Colonic mucosa (tissue), 4 donors: ENCODE measurements at regions not wholly inside any gene's neighbourhood (a gene's known extent, or its start where the extent isn't known, plus 50 kb on each side); places are given as distances from the start of the nearest gene placed in this dataset.

Source experiments
- DNase-seq: peaks from one replicate; pipeline ENCODE4 v3.0.0-alpha.2; 2020
- H3K27ac ChIP-seq: fragments of 200-600 bp; one replicate; pipeline ENCODE4 v1.8.0; 2021
- H3K27me3 ChIP-seq: fragments of 200-600 bp; one replicate; pipeline ENCODE4 v1.8.0; 2021
- H3K36me3 ChIP-seq: fragments of 200-600 bp; one replicate; pipeline ENCODE4 v1.8.0; 2021
- H3K4me1 ChIP-seq: fragments of 200-600 bp; one replicate; pipeline ENCODE4 v1.8.0; 2021; ENCODE audit warnings: mild to moderate bottlenecking
- H3K4me3 ChIP-seq: fragments of 200-600 bp; one replicate; pipeline ENCODE4 v1.8.0; 2021
- H3K9ac ChIP-seq, 2 donors: one replicate each; pipeline ENCODE4 v1.7.0; 2013; ENCODE audit warnings: control low read depth in 2 of 2, low read depth in 2 of 2, low read length in 2 of 2
- H3K9me3 ChIP-seq: fragments of 200-600 bp; one replicate; pipeline ENCODE4 v1.8.0; 2021
- CTCF ChIP-seq: fragments of 200-600 bp; IDR thresholded peaks from one replicate; pipeline ENCODE4 v1.8.0; 2022; ENCODE audit warnings: antibody characterized with exemption, mild to moderate bottlenecking
- intact Hi-C: fragments of 100-400 bp; cut with DNase I; formaldehyde crosslinking; loops from one replicate; pipeline ENCODE4 v1.14.1; 2022
- donor health status: healthy.
- donor health status: DM: no; HTN: no; CAD: no.
- donor health status: DM: no; HTN: no; CAD: no.

GRCh38 chr1:177701654-177702353 lies 268.1 kb downstream of the SEC16B start:
- intact Hi-C loops, result no loop called here
- no peaks in the 10 kb centered on the region for H3K9me3 ChIP-seq
- no peaks in the 10 kb centered on the region for H3K4me1 ChIP-seq
- H3K9ac ChIP-seq, result no peak overlapping the region
- H3K27me3 ChIP-seq, result no peaks in the 10 kb centered on the region
- no peak for DNase-seq
- TF ChIP-seq CTCF, result no peak
- H3K27ac ChIP-seq, result no peak overlapping the region
- no peak overlapping the region for H3K4me3 ChIP-seq
- H3K36me3 ChIP-seq, result no peaks in the 10 kb centered on the region

- no peaks in the 10 kb centered on the region for H3K27me3 ChIP-seq
- intact Hi-C loops, result no loop called here
These were observed 269.0 kb downstream of the SEC16B start for GRCh38 chr1:177700856-177701255.

DNA sequence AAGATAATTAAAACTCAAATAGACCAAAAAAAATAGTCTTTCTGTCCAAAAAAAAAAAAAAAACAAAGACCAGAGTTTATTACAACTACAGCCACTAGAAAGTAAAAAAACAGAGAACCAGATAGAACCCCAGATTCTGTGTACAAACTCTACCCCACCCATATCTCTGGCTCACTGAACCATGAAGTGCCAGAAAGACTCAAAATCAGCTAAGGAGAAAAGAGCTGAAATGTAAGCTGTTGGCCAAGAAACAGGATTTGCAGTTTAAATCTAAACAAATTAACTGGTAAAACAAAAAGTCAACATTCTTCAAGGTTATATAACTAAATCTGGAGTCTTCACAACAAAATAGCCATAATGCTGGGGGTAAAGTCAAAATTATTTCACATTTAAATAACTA lies 278.9 kb downstream of the SEC16B start:
- no peaks in the 10 kb centered on the region for H3K9me3 ChIP-seq
- no peak for TF ChIP-seq CTCF
- no peak overlapping the region for H3K9ac ChIP-seq
- no peak overlapping the region for H3K4me3 ChIP-seq
- DNase-seq, result no peak
- no peaks in the 10 kb centered on the region for H3K36me3 ChIP-seq
- no peak overlapping the region for H3K27ac ChIP-seq
- H3K4me1 ChIP-seq, result no peaks in the 10 kb centered on the region
- no peaks in the 10 kb centered on the region for H3K27me3 ChIP-seq
- intact Hi-C loops, result no loop called here

More at GRCh38 chr1:177700856-177701255, 269.0 kb downstream of the SEC16B start:
- H3K9ac ChIP-seq, result no peak overlapping the region
- DNase-seq, result no peak
- no peaks in the 10 kb centered on the region for H3K9me3 ChIP-seq
- no peaks in the 10 kb centered on the region for H3K4me1 ChIP-seq
- no peak overlapping the region for H3K4me3 ChIP-seq
- TF ChIP-seq CTCF, result no peak
- H3K27ac ChIP-seq, result no peak overlapping the region
- H3K36me3 ChIP-seq, result no peaks in the 10 kb centered on the region

DNA sequence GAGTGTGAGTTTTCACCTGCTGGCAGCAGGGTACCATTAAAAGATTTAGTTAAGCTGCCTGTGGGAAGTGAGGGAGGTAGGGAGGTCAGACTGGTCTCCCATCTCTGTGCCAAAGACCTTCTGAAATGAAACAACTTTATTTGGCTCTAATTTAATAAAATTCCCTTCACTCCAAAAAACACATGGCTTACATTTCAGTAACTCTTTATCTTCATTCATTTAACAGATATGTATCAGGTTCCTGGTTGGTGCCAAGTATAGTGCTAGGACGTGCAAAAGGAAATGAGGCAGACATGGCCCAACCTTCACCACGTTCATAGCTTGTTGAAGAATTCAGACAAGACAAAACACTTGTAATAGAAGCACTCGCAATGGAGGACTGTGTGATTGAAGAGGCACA lies 282.3 kb downstream of the SEC16B start:
- no peak overlapping the region for H3K4me3 ChIP-seq
- H3K27me3 ChIP-seq, result no peaks in the 10 kb centered on the region
- H3K36me3 ChIP-seq, result no peaks in the 10 kb centered on the region
- H3K27ac ChIP-seq, result no peak overlapping the region
- H3K4me1 ChIP-seq, result no peaks in the 10 kb centered on the region
- H3K9me3 ChIP-seq, result no peaks in the 10 kb centered on the region
- H3K9ac ChIP-seq, result no peak overlapping the region
- no peak for TF ChIP-seq CTCF
- no peak for DNase-seq
- intact Hi-C loops, result no loop called here

GRCh38 chr1:177686933-177687332 lies 282.9 kb downstream of the SEC16B start:
- intact Hi-C loops, result no loop called here
- Histone ChIP-seq H3K4me3 (no peak overlapping the region), H3K36me3 (no peaks in the 10 kb centered on the region), H3K27ac (no peak overlapping the region), H3K9ac (no peak overlapping the region), H3K9me3 (no peaks in the 10 kb centered on the region), H3K4me1 (no peaks in the 10 kb centered on the region), H3K27me3 (no peaks in the 10 kb centered on the region)
- TF ChIP-seq CTCF, result no peak
- DNase-seq, result no peak
